GM21576 (cell line): ENCODE measurements at regions not wholly inside any gene's neighbourhood (a gene's known extent, or its start where the extent isn't known, plus 50 kb on each side); places are given as distances from the start of the nearest gene placed in this dataset.
"Not testable (repeated sequence)": the region's sequence is repeated elsewhere in the genome, so short reads cannot be mapped to it uniquely, and the experiment has no call there.

ENCODE experiments used
- ATAC-seq: cut with Tn5 transposase; IDR thresholded peaks from one replicate; pipeline ENCODE4 v1.9.1; 2021; ENCODE audit warnings: mild to moderate bottlenecking, moderate library complexity; ENCODE audit not compliant: unreplicated experiment

DNA sequence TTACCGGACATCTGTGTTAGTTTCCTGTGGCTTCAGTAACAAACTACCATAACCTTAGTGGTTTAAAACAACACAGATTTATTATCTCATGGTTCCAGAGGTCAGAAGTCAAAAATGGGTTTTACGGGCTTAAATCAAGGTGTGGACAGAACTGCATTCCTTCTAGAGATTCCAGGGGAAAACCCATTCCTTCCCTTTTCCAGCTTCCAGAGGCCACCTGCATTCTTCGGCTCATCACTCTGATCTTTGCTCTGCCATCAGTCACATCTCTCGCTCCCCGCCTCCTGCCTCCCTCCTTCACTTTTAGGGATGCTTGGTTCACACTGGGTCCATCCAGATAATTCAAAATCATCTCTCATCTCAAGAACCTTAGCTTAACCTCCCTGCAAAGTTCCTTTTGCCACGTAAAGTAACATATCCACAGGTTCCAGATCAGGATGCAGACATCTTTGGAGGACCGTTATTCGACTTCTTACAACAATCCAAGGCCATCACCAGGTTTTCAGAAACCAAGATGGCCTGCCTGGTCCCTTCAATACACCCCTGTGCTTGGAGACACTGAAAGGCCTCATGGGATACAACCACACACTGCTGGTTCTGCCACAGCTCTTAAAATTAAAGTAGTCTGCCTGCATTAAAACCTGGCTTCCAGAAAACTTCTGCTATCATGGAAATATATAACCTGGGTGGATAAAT, 225.9 kb upstream of the MYO3A start:
- ATAC-seq = no peak

DNA sequence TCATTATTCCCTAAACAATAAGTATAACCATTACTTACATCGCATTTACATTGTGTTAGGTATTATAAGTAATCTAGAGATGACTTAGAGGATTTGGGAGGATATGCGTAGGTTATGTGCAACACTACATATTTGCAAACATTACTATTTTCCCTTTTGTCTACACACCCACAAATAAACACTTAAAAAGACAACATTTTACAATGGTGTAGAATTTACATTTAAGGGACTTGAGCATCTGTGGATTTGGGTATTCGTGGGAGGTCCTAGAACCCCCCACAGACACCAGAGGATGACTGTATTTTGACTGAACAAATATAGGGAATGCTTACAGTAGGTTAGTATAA, 220.2 kb upstream of the MYO3A start:
- ATAC-seq = no peak

DNA sequence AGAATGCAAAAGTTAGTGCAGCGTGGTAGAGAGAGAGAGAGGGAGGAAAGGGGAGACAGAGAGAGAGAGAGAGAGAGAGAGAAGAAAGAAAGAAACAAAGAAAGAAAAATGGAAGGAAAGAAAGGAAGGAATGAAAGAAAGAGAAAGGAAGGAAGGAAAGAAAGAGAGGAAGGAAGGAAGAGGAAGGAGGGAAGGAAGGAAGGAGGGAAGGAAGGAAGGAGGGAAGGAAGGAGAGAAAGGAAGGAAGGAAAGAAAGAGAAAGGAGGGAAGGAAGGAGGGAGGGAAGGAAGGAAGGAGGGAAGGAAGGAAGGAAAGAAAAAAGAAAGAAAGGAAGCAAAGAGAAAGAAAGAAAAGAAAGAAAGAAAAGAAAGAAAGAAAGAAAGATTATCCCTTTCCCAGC, 209.8 kb upstream of the MYO3A start:
- no peak for ATAC-seq

DNA sequence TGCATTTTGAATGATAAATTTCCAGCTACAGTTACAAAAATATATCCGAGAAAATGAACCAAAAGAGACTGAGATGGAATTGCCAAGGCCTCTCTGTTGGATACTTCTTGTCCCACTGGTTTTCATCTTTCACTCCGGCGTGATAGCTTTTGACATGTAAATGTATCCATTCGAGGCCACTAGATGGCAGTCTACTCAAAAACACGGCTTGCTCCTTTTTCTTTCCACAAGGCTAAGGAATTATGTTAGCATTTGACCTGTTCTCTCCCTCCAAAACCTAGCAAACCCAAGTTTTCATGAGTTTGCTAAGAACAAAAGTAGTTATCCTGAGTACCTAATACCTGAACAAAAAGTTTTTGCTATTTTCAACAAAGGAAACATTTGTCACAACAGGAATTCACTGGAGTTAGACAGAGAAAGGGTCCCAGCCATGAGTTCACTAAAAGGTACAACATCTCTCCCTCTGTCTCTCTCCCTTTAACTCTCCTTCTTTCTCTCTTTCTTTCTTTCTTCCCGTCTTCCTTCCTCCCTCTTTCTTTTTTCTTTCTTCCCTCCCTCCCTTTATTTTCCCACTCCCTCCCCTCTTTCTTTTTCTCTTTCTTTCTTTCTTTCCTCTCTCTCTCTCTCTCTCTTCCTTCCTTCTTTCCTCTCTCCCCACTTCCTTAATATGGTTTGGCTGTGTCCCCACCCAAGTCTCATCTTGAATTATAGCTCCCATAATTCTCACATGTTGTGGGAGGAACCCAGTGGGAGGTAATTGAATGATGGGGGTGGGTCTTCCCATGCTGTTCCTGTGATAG, 207.9 kb upstream of the MYO3A start:
- peak; percentile 84 for ATAC-seq

DNA sequence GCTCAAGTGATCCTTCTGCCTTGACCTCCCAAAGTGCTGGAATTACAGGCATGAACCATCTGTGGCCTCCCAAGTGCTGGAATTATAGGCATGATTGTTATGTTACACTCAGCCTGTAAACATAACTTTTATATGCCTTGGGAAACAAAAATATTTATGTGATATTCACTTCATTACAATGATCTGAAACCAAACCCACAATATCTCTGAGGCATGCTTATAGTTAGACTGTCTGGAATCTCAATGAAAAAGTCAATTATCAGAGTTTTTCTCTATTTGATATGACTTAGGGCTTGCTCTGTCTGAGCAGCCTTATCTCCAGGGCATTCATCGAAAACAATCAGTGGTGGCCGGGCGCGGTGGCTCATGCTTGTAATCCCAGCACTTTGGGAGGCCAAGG, 195.3 kb upstream of the MYO3A start:
- no peak for ATAC-seq

DNA sequence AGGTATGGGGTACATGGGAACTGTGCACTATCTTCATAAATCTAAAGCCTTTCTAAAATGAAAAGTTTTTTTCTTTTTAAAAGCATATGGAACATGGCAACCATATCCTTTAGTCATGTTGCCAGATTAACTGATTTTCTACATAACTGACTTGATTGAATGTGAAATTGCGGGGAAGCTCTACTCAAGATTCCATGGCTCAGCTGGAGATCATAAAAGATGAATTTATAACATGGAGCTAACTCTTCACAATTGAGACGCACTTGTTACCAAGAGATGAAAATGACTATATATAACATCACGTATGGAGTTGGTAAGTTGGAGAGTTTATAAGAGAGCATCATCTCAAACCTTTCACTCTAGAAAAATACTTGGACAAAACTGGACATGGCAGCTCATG, 190.2 kb upstream of the MYO3A start:
- ATAC-seq = no peak

DNA sequence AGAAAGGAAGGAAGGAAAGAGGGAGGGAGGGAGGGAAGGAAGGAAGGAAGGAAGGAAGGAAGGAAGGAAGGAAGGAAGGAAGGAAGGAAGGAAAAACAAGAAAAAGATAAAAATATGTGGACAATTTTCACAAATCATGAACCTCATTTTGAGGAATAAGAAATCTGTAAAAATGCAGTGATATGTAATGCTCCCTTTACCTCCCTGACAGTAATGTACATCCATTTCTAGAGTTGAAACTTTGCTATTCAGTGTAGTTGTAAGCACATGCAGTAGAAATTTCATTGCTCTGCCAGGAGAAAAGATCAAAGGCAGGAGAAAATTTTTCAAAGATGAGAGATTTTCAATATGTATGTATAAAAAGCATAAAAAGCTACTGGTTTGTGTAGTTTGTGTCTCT, 189.5 kb upstream of the MYO3A start:
- ATAC-seq = no peak

DNA sequence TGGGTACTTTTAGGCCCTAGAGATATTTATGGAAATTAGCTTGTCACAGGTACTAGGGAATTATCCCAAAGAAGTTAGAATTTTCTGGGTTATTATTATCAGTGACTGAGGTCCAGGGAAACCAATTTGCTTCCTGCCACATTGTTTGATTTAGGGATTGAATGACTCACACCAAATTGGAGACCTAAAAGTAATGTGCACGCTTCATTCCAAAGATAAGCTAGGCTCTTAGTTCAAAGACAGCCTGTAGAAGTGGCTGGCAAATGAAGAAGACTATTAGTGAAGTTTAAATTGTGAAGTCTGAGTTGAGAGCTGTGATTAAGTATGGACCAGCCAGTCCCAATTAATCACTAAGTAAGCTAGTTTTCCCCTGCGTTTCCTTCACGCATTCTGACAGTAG, 188.1 kb upstream of the MYO3A start:
- ATAC-seq = no peak

DNA sequence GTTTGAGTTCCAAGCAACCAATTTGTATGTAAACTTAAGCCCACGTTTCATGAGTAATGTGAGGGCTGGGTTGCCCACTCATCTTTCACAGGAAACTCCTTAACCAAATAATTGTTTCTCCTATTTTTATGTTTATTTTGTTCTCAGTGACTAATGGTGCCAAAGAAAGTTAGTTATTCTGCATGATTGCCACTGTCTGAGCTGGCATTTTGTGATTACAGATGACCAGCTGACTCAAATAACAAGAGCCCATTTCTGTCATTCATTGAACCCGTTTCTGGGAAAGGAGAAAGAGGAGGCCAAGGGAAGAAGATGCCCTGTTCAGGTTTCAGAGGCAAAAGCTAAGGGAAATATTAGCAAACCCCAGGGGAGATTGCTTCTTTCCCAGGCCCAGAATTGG, 186.9 kb upstream of the MYO3A start:
- ATAC-seq = no peak

DNA sequence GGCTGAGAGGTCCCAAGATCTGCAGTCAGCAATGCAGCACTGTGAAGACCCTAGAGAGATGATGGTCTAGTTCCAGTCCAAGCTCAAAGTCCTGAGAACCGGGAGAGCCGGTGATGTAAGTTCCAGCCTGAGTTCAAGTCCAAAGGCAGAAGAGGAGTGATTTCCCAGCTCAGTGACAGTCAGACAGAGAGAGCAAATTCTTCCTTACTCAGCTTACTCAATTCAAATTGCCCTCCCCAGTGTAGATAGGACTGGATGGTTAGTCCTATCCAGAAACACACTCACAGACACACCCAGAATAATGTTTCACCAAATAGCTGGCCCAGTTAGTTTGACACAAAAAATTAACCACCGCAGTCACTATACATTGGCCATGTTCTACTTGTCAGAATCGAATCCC, 185.5 kb upstream of the MYO3A start:
- no peak for ATAC-seq

DNA sequence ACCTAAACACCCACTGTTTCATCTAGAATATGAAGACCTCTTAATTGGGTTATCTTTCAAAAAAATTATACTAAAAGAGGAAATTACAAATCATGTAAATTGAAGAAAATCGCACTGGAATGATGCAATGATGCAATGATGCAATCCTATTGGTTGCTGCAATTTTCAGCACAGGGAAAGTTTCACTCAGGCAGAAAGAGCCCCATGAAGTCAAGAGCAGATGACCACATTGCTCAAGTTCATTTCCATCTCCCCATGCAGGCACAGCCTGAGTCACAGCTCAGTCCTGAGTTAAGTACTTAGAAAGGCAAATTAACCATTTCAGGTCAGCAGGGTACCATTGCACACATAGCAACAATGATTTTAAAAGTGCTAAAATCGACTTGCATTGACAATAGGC, 180.3 kb upstream of the MYO3A start:
- ATAC-seq = no peak

DNA sequence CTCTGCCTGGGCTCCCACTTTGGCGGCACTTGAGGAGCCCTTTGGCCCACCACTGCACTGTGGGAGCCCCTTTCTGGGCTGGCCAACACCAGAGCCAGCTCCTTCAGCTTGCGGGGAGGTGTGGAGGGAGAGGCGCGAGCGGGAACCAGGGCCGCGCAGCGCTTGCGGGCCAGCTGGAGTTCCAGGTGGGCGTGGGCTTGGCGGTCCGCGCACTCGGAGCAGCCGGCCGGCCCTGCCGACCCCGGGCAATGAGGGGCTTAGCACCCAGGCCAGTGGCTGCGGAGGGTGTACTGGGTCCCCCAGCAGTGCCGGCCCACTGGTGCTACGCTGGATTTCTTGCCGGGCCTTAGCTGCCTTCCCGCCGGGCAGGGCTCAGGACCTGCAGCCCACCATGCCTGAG, 178.2 kb upstream of the MYO3A start:
- ATAC-seq = not testable (repeated sequence)

DNA sequence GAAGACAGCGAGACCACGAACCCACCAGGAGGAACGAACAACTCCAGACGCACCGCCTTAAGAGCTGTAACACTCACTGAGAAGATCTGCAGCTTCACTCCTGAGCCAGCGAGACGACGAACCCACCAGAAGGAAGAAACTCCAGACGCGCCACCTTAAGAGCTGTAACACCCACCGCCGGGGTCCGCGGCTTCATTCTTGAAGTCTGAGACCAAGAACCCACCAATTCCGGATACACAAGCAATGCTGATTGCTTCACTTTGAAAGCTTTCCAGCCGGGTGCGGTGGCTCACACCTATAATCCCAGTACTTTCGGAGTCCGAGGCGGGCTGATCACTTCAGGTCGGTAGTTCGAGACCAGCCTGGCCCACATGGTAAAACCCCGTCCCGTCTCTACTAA, 177.2 kb upstream of the MYO3A start:
- no peak for ATAC-seq

DNA sequence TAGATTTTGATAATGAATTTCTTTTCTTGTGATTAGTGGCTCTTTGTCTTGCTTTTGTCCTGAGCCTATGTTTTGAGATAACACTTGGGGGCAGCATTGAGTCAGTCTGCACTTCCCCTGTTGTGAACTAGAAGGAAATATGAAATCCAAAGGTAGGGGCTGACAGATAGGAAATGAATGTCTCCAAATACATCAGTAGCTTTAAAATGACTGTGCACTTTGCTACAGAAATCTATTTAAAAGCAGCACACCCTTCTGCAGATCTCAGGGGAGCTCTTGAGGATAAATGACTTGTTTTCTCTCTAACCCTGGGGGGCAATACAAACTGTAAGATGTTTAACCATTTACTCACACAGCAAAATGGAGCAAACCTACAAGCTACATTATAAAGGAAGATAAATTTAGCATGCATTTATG, 176.0 kb upstream of the MYO3A start:
- ATAC-seq = no peak

DNA sequence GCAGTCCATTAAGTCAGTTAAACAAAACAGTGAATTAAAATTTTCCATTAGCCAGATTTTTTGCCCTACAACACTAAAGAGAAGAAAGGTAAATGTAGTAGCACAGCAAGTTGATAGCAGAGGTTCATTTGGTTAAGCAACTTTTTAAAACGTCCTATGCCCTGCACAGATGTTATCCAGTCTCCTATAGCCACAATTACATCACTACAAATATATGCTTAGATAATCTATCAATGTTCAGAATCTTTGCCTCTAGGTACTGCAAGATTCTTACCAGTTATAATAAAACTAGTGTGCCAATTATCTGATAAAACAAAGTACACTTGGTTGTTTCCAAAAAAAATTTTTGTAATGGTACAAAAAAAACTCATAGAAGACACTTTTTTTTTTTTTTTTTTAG, 175.5 kb upstream of the MYO3A start:
- no peak for ATAC-seq

DNA sequence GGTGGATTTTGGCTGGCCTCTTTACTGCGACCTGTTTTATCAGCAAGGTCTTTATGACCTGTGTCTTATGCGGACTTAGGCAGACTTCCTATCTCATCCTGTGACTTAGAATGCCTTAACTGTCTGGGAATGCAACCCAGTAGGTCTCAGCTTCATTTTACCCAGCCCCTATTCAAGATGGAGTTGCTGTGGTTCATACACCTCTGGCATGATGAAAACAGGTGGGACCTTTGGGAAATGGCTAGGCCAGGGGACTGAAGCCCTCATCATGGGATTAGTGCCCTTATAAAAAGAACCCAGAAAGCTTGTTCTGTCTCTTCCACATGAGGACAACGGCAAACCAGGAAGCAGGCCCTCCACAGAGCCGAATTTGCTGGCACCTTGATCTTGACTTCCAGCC, 172.1 kb upstream of the MYO3A start:
- no peak for ATAC-seq

DNA sequence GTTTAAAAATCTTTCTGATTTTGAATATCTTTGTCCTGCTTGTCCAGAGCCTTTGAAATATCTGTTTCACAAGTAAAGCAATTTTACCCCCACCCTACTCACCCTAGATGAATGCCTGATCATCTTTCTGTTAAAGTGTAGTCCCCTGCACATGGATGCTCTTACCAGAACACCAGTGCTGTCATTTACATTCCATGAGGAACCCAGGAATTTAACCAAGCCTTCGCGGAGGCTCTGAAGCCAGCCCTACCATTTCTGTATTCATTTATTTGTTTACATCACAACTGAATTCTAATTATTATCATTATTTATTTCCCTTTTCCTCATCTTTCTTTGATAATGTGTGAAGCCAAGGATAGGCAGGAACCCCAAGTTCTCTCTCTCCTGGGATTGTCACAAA, 167.8 kb upstream of the MYO3A start:
- no peak for ATAC-seq

DNA sequence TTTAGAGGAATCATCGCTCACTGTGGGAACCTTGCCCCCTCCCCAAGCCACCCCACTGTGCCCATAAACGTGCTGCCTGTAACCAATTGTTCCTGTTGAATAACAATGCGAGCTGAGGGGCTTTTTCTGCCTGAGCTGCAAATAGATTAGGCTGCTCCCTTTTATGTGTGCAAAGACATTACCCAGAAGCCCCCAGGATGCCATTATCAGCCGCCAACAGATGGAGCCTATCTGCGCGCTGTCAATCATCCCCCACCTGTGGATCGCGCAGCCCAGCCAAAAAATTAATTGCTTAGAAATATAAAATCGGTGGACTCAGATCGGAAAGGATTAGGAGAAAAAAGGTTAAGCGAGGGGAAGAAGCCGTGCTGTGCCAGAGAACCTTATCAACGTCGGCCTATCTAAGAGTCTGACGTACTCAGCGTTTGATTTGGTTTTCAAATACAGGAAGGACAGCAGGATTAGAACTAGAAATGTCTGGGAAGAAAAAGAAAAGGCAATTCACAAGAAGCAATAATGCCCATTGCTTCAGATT, 167.3 kb upstream of the MYO3A start:
- no peak for ATAC-seq

DNA sequence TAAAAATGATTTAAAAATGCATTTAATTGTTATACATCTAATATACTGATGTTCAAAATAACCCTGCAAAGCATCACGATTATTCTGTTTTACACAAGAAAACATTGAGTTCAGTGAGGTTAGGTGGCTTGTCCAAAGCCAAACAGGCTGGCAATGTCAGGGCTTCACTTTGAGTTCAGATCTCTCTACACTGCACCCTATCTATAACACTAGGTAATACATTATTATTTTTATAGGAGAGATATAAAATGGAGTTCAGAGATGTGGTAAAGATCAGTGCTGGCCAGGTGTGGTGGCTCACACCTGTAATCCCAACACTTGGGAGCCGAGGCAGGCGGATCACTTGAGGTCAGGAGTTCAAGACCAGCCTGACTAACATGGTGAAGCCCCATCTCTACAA, 165.9 kb upstream of the MYO3A start:
- ATAC-seq = no peak

DNA sequence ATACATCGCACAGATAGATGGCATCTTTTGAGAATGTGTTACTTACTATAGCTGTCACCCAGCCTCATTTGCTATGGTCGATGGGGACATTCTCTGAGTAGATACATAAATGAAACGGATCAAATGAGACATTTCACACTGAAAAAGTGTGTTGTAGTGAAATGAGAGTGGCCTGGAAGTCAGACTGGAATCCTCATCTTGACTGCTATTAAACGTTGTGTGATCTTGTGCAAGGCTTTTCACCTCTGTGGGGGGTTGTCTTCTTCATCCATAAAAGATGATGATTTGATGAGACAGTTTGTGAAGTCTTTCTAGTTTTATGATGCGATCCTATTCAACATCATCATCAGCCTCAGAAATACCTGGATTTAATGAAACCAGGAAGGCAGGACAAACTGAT, 155.4 kb upstream of the MYO3A start:
- ATAC-seq = no peak

DNA sequence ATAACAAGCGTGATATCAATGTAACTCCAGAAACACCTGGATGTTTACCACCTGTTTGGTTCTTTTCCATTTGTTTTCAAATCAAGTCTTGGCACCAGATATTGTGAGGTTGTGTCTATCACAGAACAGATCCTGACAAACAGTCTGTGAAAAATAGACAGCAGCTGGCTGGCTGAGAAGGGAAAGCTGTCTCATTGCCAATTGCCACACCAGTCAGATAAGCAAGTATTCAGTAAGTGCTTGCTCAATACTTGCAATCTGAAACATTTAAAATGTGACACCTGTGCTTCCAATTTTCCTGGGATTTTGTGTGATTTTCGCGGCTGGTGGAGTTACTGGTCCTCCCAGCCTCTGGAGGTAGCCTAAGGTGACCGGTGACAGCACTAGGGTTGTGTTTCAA, 147.9 kb upstream of the MYO3A start:
- ATAC-seq = no peak

DNA sequence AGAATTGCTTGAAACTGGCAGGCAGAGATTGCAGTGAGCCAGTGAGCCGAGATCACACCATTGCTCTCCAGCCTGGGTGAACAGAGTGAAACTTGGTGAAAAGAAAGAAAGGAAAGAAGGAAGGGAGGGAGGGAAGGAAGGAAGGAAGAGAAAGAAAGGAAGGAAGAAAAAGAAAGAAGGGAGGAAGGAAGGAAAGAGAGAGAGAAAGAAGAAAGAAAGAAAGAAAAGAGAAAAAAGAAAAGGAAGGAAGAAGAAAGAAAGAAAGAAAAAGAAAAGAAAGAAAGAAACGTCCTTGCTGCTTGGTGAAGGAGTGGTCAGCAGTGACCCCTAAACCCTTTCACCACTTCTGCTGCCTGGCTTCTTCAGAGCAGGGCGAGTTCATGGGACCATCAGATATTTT, 147.1 kb upstream of the MYO3A start:
- ATAC-seq = no peak
